ENCODE measurements at regions not wholly inside any gene's neighbourhood (a gene's known extent, or its start where the extent isn't known, plus 50 kb on each side); places are given as distances from the start of the nearest gene placed in this dataset.

DNA sequence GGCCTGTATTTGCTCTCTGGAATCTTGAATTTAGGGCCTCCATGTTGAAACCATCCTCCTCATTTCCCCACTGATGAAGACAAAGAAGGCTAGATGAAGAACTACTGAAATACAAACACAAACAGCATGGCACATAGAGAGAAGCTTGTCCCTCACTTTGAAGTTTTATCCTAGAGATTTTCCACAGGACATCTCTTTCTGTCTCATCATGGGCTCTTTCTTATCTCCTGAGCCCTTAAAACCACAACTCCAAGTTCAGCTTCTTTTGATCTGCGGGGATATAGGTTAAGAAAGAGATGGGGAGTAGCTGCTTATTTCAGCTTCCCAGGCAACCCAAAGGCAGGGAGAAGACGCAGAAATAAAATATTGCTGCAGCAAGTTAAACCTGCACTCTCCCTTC lies 213.1 kb upstream of the LRIG1 start (continued):
- TF ChIP-seq, protein P1, sequence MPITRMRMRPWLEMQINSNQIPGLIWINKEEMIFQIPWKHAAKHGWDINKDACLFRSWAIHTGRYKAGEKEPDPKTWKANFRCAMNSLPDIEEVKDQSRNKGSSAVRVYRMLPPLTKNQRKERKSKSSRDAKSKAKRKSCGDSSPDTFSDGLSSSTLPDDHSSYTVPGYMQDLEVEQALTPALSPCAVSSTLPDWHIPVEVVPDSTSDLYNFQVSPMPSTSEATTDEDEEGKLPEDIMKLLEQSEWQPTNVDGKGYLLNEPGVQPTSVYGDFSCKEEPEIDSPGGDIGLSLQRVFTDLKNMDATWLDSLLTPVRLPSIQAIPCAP (CRISPR knock-in tag; IDR thresholded peaks at IDR 0.05; ENCODE audit: borderline replicate concordance): no peak
- TF ChIP-seq, protein P2, sequence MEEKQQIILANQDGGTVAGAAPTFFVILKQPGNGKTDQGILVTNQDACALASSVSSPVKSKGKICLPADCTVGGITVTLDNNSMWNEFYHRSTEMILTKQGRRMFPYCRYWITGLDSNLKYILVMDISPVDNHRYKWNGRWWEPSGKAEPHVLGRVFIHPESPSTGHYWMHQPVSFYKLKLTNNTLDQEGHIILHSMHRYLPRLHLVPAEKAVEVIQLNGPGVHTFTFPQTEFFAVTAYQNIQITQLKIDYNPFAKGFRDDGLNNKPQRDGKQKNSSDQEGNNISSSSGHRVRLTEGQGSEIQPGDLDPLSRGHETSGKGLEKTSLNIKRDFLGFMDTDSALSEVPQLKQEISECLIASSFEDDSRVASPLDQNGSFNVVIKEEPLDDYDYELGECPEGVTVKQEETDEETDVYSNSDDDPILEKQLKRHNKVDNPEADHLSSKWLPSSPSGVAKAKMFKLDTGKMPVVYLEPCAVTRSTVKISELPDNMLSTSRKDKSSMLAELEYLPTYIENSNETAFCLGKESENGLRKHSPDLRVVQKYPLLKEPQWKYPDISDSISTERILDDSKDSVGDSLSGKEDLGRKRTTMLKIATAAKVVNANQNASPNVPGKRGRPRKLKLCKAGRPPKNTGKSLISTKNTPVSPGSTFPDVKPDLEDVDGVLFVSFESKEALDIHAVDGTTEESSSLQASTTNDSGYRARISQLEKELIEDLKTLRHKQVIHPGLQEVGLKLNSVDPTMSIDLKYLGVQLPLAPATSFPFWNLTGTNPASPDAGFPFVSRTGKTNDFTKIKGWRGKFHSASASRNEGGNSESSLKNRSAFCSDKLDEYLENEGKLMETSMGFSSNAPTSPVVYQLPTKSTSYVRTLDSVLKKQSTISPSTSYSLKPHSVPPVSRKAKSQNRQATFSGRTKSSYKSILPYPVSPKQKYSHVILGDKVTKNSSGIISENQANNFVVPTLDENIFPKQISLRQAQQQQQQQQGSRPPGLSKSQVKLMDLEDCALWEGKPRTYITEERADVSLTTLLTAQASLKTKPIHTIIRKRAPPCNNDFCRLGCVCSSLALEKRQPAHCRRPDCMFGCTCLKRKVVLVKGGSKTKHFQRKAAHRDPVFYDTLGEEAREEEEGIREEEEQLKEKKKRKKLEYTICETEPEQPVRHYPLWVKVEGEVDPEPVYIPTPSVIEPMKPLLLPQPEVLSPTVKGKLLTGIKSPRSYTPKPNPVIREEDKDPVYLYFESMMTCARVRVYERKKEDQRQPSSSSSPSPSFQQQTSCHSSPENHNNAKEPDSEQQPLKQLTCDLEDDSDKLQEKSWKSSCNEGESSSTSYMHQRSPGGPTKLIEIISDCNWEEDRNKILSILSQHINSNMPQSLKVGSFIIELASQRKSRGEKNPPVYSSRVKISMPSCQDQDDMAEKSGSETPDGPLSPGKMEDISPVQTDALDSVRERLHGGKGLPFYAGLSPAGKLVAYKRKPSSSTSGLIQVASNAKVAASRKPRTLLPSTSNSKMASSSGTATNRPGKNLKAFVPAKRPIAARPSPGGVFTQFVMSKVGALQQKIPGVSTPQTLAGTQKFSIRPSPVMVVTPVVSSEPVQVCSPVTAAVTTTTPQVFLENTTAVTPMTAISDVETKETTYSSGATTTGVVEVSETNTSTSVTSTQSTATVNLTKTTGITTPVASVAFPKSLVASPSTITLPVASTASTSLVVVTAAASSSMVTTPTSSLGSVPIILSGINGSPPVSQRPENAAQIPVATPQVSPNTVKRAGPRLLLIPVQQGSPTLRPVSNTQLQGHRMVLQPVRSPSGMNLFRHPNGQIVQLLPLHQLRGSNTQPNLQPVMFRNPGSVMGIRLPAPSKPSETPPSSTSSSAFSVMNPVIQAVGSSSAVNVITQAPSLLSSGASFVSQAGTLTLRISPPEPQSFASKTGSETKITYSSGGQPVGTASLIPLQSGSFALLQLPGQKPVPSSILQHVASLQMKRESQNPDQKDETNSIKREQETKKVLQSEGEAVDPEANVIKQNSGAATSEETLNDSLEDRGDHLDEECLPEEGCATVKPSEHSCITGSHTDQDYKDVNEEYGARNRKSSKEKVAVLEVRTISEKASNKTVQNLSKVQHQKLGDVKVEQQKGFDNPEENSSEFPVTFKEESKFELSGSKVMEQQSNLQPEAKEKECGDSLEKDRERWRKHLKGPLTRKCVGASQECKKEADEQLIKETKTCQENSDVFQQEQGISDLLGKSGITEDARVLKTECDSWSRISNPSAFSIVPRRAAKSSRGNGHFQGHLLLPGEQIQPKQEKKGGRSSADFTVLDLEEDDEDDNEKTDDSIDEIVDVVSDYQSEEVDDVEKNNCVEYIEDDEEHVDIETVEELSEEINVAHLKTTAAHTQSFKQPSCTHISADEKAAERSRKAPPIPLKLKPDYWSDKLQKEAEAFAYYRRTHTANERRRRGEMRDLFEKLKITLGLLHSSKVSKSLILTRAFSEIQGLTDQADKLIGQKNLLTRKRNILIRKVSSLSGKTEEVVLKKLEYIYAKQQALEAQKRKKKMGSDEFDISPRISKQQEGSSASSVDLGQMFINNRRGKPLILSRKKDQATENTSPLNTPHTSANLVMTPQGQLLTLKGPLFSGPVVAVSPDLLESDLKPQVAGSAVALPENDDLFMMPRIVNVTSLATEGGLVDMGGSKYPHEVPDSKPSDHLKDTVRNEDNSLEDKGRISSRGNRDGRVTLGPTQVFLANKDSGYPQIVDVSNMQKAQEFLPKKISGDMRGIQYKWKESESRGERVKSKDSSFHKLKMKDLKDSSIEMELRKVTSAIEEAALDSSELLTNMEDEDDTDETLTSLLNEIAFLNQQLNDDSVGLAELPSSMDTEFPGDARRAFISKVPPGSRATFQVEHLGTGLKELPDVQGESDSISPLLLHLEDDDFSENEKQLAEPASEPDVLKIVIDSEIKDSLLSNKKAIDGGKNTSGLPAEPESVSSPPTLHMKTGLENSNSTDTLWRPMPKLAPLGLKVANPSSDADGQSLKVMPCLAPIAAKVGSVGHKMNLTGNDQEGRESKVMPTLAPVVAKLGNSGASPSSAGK (IDR thresholded peaks at IDR 0.05): no peak
- TF ChIP-seq, protein P3, sequence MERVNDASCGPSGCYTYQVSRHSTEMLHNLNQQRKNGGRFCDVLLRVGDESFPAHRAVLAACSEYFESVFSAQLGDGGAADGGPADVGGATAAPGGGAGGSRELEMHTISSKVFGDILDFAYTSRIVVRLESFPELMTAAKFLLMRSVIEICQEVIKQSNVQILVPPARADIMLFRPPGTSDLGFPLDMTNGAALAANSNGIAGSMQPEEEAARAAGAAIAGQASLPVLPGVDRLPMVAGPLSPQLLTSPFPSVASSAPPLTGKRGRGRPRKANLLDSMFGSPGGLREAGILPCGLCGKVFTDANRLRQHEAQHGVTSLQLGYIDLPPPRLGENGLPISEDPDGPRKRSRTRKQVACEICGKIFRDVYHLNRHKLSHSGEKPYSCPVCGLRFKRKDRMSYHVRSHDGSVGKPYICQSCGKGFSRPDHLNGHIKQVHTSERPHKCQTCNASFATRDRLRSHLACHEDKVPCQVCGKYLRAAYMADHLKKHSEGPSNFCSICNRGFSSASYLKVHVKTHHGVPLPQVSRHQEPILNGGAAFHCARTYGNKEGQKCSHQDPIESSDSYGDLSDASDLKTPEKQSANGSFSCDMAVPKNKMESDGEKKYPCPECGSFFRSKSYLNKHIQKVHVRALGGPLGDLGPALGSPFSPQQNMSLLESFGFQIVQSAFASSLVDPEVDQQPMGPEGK (CRISPR knock-in tag; IDR thresholded peaks at IDR 0.05; ENCODE audit: borderline replicate concordance): no peak
- TF ChIP-seq, protein P4, sequence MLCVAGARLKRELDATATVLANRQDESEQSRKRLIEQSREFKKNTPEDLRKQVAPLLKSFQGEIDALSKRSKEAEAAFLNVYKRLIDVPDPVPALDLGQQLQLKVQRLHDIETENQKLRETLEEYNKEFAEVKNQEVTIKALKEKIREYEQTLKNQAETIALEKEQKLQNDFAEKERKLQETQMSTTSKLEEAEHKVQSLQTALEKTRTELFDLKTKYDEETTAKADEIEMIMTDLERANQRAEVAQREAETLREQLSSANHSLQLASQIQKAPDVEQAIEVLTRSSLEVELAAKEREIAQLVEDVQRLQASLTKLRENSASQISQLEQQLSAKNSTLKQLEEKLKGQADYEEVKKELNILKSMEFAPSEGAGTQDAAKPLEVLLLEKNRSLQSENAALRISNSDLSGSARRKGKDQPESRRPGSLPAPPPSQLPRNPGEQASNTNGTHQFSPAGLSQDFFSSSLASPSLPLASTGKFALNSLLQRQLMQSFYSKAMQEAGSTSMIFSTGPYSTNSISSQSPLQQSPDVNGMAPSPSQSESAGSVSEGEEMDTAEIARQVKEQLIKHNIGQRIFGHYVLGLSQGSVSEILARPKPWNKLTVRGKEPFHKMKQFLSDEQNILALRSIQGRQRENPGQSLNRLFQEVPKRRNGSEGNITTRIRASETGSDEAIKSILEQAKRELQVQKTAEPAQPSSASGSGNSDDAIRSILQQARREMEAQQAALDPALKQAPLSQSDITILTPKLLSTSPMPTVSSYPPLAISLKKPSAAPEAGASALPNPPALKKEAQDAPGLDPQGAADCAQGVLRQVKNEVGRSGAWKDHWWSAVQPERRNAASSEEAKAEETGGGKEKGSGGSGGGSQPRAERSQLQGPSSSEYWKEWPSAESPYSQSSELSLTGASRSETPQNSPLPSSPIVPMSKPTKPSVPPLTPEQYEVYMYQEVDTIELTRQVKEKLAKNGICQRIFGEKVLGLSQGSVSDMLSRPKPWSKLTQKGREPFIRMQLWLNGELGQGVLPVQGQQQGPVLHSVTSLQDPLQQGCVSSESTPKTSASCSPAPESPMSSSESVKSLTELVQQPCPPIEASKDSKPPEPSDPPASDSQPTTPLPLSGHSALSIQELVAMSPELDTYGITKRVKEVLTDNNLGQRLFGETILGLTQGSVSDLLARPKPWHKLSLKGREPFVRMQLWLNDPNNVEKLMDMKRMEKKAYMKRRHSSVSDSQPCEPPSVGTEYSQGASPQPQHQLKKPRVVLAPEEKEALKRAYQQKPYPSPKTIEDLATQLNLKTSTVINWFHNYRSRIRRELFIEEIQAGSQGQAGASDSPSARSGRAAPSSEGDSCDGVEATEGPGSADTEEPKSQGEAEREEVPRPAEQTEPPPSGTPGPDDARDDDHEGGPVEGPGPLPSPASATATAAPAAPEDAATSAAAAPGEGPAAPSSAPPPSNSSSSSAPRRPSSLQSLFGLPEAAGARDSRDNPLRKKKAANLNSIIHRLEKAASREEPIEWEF (CRISPR knock-in tag; IDR thresholded peaks at IDR 0.05): no peak
- TF ChIP-seq RBM17 (IDR thresholded peaks at IDR 0.05; ENCODE audit: borderline replicate concordance, low read depth, low read length) (no peak), CC2D1A (IDR thresholded peaks at IDR 0.05) (no peak), RBM34 (IDR thresholded peaks at IDR 0.05; ENCODE audit: borderline replicate concordance, insufficient read depth, low read length) (no peak)
